ENCODE measurements at regions not wholly inside any gene's neighbourhood (a gene's known extent, or its start where the extent isn't known, plus 50 kb on each side); places are given as distances from the start of the nearest gene placed in this dataset.

GRCh38 chr6:80689716-80690395, 583.4 kb downstream of the BCKDHB start (continued):
- TF ChIP-seq ATF2 (IDR thresholded peaks at IDR 0.05; ENCODE audit: low read length) (no peak), CHD1 (IDR thresholded peaks at IDR 0.05; ENCODE audit: low read depth, low read length) (no peak), HDAC6 (IDR thresholded peaks at IDR 0.05; ENCODE audit: low read depth, low read length) (no peak)

Data from H1 (cell line).